DMS 273 (cell line): ENCODE measurements at regions not wholly inside any gene's neighbourhood (a gene's known extent, or its start where the extent isn't known, plus 50 kb on each side); places are given as distances from the start of the nearest gene placed in this dataset.
"Not testable (repeated sequence)": the region's sequence is repeated elsewhere in the genome, so short reads cannot be mapped to it uniquely, and the experiment has no call there.

ENCODE experiments used
- DNase-seq: peaks from one replicate; lab custom pipeline; 2025; ENCODE audit not compliant: unreplicated experiment; lab: John Stamatoyannopoulos, UW

DNA sequence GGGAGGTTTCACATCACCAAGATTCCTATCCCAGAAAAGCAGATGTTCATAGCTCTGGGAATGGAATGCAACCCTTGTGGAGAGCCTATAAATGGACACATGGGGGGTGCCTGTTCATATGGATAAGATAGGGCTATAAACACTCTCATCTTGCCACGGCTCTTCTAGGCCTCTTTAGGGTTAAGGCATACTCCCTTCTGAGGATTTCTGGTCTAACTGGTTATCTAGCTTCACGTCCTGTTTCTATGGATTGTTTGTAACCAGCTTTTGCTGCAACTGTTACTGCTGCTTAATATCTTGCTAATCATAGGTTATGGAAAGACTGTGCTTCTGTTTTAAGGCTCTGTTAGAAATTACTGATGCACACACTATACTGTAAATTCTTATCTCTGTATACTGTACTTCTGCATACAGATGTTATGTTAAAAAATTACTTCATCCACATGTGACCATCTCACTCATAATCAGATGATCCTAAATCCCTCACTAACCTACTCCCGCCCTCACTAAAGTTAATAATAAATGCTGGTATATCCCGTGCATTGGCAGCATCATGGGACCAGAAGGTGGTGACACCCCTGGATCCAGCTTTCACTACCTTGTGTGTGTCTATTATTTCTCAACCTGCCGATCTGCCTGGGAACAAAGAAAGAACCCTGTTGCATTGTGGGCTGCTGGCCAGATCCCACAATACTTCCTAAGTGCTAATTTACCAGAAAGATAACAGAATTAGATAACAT lies 68.7 kb downstream of the PRKAB2 start:
- not testable (repeated sequence) for DNase-seq

DNA sequence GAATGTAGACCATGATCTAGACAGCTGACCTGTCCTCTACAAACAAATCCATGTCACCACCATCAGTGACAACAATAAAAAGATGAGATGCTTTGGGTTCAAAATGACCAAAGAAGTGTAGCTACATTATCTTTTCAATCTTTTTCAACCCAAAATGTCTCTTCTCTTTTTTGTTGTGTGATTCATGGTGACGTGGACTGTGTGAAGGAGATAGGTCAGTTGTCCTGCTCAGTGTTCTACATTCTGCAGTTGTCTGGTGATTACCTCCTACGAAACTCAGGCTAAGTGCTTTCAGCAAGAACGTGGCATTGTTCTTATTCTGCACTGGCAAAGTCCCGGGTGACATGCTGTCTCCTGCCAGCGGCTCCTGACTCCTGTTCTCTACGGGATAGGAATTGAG lies 73.1 kb downstream of the PRKAB2 start:
- DNase-seq, result no peak

DNA sequence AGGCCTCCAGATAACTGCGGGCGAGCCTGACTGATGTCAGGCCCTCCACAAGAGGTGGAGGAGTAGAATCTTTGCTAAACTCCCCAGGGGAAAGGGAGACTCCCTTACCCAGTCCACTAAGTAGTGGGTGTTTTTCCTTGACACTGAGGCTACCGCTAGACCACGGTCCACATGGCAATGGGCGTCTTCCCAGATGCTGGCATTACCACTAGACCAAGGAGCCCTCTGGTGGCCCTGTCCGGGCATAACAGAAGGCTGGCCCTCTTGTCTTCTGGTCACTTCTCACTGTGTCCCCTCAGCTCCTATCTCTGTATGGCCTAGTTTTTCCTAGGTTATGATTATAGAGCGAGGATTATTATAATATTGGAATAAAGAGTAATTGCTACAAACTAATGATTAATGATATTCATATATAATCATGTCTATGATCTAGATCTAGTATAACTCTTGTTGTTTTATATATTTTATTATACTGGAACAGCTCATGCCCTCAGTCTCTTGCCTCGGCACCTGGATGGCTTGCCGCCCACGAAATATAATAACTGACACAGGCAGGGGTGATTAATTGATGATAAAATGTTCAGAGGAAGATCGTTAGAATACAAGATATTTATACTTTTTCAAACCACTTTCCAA lies 73.8 kb downstream of the PRKAB2 start:
- DNase-seq, result peak; percentile 54

DNA sequence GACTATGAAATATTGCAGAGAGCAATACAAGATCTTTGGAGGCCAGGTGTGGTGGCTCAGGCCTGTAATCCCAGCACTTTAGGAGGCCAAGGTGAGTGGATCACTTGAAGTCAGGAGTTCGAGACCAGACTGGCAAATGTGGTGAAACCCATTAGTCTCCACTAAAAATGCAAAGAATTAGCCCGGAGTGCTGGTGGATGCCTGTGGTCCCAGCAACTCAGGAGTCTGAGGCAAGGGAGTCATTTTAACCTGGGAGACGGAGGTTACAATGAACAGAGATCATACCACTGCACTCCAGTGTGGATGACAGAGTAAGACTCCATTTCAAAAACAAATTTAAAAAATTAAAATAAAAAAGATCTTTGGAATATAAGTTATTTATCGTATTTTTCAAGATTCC lies 76.6 kb downstream of the PRKAB2 start:
- DNase-seq, result no peak

DNA sequence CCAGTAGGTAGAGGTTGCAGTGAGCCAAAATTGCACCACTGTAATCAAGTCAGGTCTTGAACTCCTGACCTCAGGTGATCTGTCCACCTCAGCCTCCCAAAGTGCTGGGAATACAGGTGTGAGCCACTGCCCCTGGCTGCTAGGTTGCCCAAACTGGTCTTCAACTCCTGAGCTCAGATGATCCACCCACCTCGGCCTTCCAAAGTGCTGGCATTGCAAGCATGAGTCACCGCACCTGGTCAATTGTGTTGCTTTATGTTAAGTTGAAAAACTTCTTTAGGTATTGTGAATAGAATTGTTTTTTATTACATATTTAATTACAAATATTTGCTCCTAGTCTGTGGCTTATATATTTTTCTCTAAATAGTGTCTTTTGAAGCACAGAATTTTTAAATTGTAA lies 80.5 kb downstream of the PRKAB2 start:
- DNase-seq, result no peak

DNA sequence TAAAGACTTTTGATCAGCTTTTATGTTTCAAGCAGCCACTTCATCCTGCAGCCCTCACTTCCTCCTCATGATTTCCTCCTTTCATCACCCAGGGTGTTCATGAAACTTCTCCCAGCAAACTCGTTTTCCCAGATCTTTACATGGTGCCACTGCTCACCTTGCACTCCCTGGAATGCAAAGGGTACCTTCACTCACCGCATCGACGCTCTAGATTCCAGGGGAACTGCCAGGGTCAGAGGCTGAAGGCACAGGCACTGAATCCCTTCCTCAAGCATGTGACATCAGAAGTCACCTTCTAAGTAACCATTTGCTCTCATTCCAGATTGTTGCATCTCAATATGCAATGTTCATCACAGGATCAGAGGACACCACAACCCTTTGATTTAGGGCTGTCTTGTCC lies 82.8 kb downstream of the PRKAB2 start:
- no peak for DNase-seq

DNA sequence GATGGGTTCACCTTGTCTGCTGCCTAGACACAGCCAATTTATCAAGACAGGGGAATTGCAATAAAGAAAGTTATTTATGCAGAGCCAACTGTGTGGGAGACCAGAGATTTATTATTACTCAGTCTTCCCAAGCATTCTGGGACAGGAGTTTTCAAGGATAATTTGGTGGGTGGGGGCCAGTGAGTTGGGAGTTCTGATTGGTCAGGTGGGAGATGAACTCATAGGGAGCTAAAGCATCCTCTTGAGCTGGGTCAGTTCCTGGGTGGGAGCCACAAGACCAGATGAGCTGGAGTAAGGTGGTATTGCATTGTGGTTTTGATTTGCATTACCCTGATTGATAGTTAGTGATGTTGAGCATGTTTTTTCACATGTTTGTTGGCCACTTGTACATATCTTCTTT lies 86.1 kb downstream of the PRKAB2 start:
- no peak for DNase-seq

DNA sequence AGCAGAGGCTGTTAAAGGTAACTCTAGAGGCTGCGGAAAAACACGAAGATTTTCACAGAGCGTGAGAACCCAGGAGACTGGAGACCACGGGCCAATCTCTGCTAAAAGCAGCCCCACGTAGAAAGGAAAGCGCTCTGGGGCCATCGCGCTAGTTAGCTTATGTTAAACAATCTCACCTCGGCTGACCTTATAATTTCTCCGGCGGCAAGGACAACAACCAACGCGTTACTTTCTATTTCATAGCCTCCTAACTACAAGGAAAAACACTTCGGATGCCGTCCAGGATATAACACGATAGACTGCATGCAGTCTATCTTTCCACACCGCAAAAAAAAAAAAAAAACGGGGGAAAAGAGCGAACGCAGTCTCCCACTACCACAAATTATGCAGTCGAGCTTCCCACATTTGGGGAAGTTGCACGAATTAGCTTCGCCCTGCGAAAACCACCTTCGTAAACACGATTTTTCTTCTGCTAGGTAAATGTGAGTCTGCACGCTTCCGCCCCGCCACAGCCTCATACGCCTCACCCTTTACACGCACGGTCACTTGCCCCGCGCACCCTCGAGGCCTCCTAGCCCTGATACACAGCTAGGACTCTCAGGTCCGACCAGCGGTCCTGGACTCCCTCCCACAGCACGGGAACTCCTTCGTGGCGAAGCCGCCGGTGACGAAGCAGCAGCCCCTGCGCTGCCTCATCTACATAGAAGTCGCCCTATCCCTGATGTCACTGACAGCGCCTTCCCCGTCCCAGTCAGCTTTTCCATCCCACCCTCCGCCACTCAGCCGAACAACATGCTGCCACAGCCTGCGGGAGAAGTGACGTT lies 87.8 kb downstream of the PRKAB2 start:
- peak; percentile 93 for DNase-seq

DNA sequence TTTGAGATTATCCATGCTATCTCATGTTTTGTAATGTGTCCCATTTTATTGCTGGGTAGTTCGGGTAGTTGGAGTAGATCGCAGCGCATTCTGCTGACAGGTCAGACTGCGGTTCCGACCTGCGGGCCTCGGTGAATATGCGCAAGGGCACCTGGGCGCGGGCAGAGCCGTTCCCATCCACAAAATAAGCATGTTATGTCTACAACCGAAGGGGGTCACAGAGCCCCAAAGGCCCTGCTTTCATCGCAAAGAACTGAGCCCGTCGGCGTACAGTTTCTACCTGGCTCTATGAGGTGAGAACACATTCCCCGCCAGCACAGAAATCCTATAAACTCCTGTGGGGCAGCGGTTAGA lies 88.4 kb downstream of the PRKAB2 start:
- DNase-seq, result no peak

DNA sequence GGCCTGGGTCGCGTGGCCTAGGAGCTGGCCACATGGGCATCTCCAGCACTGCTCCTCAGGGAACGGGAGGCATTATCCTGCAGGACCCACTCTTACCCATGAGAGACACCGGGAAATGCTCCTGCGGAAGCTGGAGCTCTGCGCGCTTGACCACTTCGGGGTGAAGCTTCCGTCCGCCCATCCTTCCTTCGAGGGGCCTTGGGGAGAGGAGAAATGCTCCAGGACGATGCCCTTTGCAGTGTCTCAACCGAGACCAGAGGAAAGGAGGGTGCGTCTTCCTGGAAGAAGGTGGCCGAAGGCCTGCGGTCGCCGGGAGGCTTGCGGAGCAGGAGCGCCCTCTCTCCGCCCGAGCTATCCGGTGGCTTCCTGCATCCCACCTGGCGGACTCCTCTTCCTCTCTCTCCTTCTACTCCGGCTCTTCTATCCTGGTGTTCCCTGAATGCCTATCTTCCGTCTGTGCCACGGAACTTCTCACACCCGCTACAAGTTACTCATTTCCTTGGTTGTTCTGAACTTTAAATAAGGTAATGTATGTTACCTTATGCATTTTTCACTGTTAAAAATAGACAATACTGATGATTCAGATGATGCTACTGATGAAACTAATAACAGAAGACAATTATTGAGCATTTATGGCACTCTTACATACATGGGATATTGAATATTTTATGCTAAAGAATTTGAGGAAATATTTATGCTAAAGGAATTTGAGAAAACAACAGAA lies 91.4 kb downstream of the PRKAB2 start:
- no peak for DNase-seq

DNA sequence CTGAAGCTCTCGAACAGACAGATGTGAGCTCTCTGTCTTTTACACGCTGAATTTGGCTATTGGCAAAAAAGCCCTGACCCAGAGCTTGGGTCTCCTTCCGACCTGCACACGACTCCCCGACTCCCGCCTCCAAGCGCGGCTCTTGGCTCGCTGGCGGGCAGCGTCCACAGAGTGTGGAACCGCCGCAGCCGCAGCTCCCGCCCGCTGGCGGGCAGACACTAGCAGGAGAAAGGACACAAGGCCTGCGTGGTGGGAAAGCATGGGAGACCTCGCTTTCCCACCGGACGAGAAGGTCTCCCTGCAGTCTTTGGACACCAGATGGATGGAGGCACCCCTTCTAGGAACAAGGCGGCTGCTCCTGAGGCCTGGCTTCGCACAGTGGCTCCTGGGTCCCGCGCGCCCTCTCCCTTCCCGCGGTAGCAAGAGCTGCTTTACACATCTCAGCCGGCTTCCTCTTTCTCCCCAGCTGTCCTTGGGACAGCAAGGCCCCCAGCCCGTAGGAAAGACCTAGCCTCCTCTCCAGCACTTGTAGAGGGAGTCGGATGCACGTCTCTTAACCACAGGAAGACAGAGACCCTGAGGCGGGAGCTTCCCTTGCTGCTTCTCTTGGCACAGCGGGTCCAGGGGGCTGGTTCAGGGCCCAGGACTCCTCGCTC lies 92.1 kb downstream of the PRKAB2 start:
- DNase-seq, result peak; percentile 53

DNA sequence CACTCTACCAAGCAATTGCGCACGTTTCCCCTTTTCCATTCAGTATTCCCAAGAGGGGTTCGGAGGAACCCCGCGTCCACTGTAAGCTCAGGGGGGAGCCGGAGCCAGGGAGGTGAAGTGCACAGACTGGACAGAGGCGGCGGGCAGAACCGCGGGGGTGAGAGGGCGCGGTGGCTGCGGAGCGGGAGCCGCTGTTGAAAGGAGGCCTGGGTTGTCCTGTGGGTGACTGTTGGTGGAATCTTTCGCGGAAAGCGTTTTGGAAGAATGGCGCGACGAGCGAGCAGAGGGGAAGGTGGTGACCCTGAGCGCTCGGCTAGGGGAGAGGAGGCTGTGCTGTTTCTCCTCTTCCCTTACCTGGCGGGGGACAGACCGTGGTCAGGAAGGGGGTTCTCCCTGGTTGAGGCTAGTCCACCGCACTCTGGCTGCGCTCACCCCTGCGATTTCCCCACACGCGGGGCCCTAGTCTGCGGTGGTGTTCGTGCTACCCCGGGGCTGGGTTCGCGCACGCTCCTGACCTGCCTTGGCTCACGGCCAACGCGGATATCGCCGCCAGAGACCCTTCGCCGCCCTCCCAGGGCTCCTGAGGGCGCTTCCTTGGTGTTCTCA lies 92.8 kb downstream of the PRKAB2 start:
- no peak for DNase-seq

DNA sequence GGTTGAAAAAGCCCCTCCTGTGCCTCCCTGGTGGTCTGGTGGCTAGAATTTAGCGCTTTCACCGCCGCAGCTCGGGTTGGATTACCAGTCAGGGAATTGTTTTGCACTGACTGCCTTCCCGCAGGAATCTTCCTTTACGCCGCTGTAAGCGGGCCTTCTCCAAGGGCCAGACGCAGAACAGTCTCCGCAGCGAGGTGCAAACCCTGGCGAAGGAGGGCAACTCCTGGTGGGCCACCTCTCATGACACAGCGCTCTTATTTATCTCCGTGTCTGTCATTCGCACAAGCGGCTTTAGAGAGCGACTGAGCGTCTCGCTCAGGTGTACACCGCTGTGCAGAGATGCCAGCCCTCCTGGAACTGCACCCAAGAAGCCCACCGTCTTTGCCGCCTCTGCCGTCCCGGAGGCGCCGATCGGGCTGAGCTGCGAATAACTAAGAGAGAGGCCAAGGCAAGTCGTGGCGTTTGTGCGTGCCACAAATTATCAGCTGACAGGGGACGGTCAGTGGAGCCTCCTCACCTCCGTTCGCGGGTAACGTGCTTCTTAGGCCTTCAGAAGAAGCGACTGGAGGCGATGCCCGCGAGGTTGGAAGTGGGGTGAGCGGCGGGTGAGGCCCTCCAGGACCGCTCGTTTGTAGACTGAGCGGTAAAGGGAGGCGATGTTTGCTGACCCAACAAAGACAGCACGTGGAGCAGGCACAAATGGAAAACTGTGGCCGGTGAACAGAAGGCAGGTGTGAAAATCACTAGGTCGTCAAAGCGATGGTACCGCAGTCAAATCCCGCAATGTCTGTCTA lies 93.5 kb downstream of the PRKAB2 start:
- DNase-seq, result no peak

DNA sequence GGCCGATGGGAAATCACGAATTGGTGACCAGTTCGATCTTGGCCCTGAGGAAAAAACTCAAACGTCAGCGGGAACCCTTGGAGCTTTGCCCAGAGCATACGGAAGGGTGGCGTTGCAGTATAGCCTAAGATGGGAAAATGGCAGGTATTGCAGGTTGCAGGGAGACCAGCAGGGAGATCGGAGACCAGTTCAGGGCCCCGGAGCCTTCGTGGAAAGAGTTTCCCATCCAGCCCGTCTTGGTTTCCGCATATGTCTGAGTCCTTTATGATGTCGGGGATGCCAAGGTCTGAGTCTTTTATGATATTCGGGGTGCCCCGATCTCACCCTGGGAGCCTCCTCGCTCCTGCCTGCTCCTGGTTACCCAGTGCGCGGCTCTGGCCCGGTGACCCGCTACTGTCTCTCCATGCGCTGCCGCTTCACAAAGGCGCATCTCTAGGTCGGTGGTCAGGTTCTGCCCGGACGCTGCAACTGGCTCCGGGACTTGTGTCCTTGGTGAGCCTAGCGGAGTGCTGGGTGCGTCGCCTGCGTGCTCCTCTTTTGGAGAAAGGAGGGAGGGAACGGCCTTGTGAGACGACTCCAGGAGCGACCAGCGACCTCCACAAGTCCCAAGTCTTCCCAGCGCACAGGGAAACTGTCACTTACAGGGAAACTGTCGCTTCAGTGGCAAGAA lies 94.2 kb downstream of the PRKAB2 start:
- no peak for DNase-seq

DNA sequence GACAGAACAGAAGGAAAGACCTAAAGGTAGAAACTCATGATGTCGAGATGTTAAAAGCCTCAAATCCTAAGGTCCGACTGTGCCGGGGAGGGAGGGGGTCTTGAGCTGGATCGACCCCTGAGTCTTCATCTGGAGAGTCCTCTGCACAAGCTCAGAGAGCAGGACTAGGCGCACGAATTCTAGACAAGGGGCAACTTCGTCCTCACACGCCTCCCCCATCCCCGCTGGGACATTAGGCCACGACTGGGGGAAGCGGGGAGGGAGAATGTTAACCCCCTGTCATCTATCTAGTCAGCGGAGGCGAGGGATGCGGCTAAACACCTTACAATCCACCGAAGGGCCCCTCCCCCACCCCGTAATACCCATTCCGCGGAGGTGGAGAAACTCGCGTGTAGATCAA lies 94.7 kb downstream of the PRKAB2 start:
- no peak for DNase-seq

DNA sequence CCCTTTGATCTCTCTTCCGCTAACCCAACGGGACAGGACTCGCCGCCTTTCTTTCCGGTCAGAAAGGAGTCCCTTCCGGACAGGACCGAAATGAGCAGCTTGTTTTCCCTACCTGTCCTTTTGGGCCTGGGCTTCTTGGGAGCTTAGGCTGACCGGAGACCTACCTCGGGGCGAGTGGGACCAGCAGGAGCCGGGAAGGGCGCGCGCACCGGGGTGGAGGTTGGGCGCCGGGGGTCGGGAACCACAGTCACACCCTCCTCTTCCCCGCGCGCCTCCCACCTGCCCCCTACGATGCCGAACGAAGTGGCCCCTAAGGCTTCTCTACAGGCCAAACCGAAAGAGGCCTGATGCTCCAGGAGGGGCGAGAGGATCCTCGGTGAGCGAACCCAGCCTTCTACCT lies 95.2 kb downstream of the PRKAB2 start:
- no peak for DNase-seq

DNA sequence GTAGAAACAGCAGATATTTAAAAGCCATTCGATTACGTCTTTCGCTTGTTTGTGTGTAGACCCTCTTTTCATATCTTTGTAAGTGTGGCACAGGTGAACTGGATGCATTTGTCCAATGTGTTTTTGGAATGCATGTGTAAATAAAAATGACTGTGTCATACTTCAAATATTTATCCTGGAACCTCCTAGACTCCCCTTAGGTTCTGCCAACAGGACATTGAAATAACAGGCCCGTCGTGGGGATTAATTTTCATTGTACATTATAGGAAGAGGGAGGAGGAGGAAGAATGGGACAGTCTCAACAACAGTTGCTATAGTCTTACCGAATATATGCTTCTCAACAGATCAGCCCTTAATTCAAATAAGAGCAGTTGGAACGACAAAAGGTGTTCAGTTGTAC lies 95.8 kb downstream of the PRKAB2 start:
- DNase-seq, result no peak

DNA sequence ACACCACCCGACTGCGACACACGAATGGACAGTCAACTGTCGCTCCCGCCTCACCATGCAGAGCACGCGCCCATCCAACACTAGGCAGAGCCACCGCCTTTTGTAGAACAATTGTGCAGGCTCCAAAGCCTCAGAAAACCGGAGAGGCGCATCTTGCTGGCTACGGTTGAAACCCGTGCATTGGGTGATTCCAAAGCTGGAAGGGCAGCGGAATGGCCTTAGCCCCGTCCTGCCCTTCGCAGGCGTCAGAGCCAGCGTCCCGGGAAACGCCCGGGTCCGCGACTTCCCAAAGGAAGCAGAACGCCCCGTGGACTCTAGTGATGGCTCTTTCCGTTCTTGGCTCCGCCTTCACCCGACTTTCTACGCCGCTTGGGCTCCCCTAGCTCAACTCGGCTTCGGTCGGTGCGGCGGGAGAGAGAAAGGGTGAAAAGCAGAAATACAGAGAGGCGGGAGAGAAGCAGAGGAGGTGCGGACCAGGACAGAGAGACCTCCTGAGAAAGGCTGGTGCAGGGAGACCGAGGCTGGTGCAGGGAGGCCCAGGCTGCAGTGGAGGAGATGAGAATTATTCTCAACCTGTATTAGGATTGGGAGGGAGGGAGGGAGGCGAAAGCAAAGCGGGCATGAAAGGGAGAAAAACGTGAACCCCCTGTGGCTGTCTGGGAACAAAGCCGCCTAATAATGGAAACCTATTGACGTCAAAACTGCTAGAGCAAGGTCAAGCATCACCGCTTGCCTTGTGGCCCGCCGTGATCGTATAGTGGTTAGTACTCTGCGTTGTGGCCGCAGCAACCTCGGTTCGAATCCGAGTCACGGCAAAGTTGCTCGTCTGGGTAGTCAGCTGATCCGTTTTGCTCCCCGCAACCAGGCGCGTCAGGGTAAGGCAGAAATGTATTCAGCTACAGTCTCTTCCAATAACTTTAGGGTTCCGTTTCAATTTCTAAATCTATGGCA lies 99.5 kb downstream of the PRKAB2 start:
- DNase-seq, result no peak
